Left colon (tissue), 2 donors: ENCODE measurements at regions not wholly inside any gene's neighbourhood (a gene's known extent, or its start where the extent isn't known, plus 50 kb on each side); places are given as distances from the start of the nearest gene placed in this dataset.
"Not testable (repeated sequence)": the region's sequence is repeated elsewhere in the genome, so short reads cannot be mapped to it uniquely, and the experiment has no call there.

Experiments used
- ATAC-seq: fragments of 200-7000 bp; cut with Tn5 transposase; one replicate; pipeline ENCODE4 v1.9.1; 2020; ENCODE audit warnings: mild to moderate bottlenecking, moderate library complexity
- DNase-seq, 2 donors: peaks; one replicate each; pipeline ENCODE4 v3.0.0-alpha.2; 2020
- intact Hi-C, 2 donors: fragments of 100-400 bp; cut with DNase I in 1 of 2; cut with micrococcal nuclease in 1 of 2; formaldehyde crosslinking; loops; one replicate each; pipeline versions ENCODE4 v1.11.2 to v1.14.0; 2022; cut with DNase I, micrococcal nuclease
- donor health status: DM: no; HTN: no; CAD: no.
- donor health status: DM: yes; HTN: yes; CAD: no.

- intact Hi-C loops = no loop called here
- DNase-seq (no peak), ATAC-seq (no peak)
Measured at GRCh38 chr7:4319280-4319679, 362.8 kb upstream of the FOXK1 start.

- no peak for ATAC-seq
- intact Hi-C loops = no loop called here
- no peak for DNase-seq
Measured at GRCh38 chr7:4325732-4326131, 356.4 kb upstream of the FOXK1 start.

GRCh38 chr7:4331711-4332110 lies 350.4 kb upstream of the FOXK1 start:
- ATAC-seq (no peak), DNase-seq (no peak)
- intact Hi-C loops = no loop called here

GRCh38 chr7:4338556-4338955 lies 343.5 kb upstream of the FOXK1 start:
- no peak for ATAC-seq
- intact Hi-C loops = no loop called here
- DNase-seq = no peak

- ATAC-seq (no peak), DNase-seq (no peak)
- intact Hi-C loops = no loop called here
Measured at GRCh38 chr7:4343272-4344247, 338.5 kb upstream of the FOXK1 start.

GRCh38 chr7:4345004-4345403 lies 337.1 kb upstream of the FOXK1 start:
- no peak for DNase-seq
- no peak for ATAC-seq
- intact Hi-C loops = no loop called here

- DNase-seq = no peak
- ATAC-seq = no peak
- intact Hi-C loops = no loop called here
Measured at GRCh38 chr7:4352069-4352468, 330.0 kb upstream of the FOXK1 start.

- intact Hi-C loops = no loop called here
- DNase-seq (no peak), ATAC-seq (no peak)
Measured at GRCh38 chr7:4361774-4362173, 320.3 kb upstream of the FOXK1 start.

- ATAC-seq = no peak
- DNase-seq = no peak
- intact Hi-C loops = no loop called here
Measured at GRCh38 chr7:4383584-4383983, 298.5 kb upstream of the FOXK1 start.

GRCh38 chr7:4386190-4386589 lies 295.9 kb upstream of the FOXK1 start:
- DNase-seq = no peak
- ATAC-seq = no peak
- intact Hi-C loops = no loop called here

GRCh38 chr7:4391103-4391502 lies 291.0 kb upstream of the FOXK1 start:
- intact Hi-C loops, DNase-seq, ATAC-seq: not testable (repeated sequence)

GRCh38 chr7:4394736-4395135 lies 287.4 kb upstream of the FOXK1 start:
- ATAC-seq = no peak
- intact Hi-C loops = no loop called here
- DNase-seq = no peak

- ATAC-seq (no peak), DNase-seq (no peak)
- intact Hi-C loops = no loop called here
Measured at GRCh38 chr7:4399121-4399520, 283.0 kb upstream of the FOXK1 start.

- no peak for ATAC-seq
- intact Hi-C loops = no loop called here
- no peak for DNase-seq
Measured at GRCh38 chr7:4399596-4399995, 282.5 kb upstream of the FOXK1 start.

- ATAC-seq (no peak), DNase-seq (no peak)
- intact Hi-C loops = no loop called here
Measured at GRCh38 chr7:4406288-4407058, 275.6 kb upstream of the FOXK1 start.

GRCh38 chr7:4409946-4410345 lies 272.1 kb upstream of the FOXK1 start:
- intact Hi-C loops = no loop called here
- ATAC-seq (no peak), DNase-seq (no peak)

GRCh38 chr7:4416396-4417056 lies 265.6 kb upstream of the FOXK1 start:
- DNase-seq (peak in 1 of 2 donors; percentile 7), ATAC-seq (peak; percentile 52)
- intact Hi-C loops = no loop called here

GRCh38 chr7:4428526-4428925 lies 253.6 kb upstream of the FOXK1 start:
- intact Hi-C loops = no loop called here
- ATAC-seq (no peak), DNase-seq (no peak)

GRCh38 chr7:4430227-4430626 lies 251.9 kb upstream of the FOXK1 start:
- intact Hi-C loops = no loop called here
- ATAC-seq (no peak), DNase-seq (no peak)

- intact Hi-C loops = no loop called here
- DNase-seq (no peak), ATAC-seq (no peak)
Measured at GRCh38 chr7:4434306-4434705, 247.8 kb upstream of the FOXK1 start.
